Gastroesophageal sphincter (tissue), 2 donors: ENCODE measurements at regions not wholly inside any gene's neighbourhood (a gene's known extent, or its start where the extent isn't known, plus 50 kb on each side); places are given as distances from the start of the nearest gene placed in this dataset.

Source experiments
- EP300 ChIP-seq: sonication (generic); formaldehyde crosslinking; IDR thresholded peaks from one replicate; pipeline ENCODE4 v1.6.1; 2017; ENCODE audit warnings: antibody characterized with exemption, mild to moderate bottlenecking
- POLR2AphosphoS5 ChIP-seq: sonication (generic); formaldehyde crosslinking; IDR thresholded peaks from one replicate; pipeline ENCODE4 v1.6.1; 2017; ENCODE audit warnings: antibody characterized with exemption

DNA sequence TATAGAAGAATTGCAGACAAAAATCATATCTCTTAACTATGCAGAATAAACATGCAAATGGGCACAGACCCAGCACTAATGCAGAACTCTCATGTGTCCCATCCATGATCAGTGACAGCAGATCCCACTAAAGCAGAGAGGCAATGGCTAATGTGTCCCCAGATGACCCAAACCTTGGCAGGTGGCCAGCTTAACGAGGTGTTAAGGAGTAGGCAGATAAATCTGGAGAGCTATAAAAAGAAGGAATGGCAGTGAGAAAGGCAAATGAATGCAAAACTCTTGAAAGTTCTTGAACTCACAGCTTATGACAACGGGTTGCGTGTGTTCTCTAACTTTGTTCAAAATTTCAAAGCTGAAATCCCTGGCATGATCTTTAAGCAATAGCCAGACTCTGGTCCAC is 265.4 kb downstream of the RASEF start:
- TF ChIP-seq EP300 (no peak), POLR2AphosphoS5 (no peak)
